ENCODE measurements at regions not wholly inside any gene's neighbourhood (a gene's known extent, or its start where the extent isn't known, plus 50 kb on each side); places are given as distances from the start of the nearest gene placed in this dataset.

DNA sequence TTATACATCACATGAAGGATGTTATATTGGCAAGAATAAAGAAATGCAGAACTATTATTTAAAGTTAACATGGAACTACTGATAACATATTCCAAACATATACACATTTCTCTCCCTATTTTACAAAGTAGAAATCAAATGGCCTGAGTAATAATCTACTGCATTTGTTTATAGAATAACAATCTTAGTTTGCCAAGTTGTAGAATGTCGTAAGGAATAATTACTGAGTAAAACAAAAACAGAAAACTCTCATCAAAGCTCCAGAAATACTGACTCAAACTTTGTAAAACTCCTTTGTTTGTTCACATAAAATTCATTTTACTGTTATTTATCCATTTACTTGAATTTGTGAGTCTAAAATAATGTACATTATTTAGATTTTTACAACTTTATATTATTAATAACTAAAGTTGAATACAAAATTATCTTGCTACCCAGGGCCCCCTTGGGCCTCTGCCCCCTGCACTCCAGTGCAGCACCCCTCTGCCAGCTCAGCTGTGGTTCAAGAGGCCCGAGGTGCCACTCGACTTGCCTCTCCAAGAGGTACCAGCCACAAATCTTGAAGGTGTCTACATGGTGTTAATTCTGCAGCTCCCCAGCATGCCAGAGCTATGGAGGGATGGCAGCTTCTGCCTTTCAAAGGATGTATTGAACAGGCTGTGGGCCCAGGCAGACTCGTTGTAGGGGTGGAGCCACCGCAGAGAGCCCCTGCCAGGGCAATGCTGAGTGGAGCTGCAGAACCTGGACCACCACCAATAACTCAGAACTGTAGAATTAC is 2819.7 kb downstream of the PCDH9 start:
- TF ChIP-seq, protein P1, sequence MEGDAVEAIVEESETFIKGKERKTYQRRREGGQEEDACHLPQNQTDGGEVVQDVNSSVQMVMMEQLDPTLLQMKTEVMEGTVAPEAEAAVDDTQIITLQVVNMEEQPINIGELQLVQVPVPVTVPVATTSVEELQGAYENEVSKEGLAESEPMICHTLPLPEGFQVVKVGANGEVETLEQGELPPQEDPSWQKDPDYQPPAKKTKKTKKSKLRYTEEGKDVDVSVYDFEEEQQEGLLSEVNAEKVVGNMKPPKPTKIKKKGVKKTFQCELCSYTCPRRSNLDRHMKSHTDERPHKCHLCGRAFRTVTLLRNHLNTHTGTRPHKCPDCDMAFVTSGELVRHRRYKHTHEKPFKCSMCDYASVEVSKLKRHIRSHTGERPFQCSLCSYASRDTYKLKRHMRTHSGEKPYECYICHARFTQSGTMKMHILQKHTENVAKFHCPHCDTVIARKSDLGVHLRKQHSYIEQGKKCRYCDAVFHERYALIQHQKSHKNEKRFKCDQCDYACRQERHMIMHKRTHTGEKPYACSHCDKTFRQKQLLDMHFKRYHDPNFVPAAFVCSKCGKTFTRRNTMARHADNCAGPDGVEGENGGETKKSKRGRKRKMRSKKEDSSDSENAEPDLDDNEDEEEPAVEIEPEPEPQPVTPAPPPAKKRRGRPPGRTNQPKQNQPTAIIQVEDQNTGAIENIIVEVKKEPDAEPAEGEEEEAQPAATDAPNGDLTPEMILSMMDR (IDR thresholded peaks at IDR 0.05; ENCODE audit: insufficient read depth, low read depth, low read length) = no peak
- no peak for TF ChIP-seq EZH2 (IDR thresholded peaks at IDR 0.05; ENCODE audit: insufficient read depth, low read length)

Data from astrocyte (in vitro differentiated cells and primary cell).